ENCODE measurements at regions not wholly inside any gene's neighbourhood (a gene's known extent, or its start where the extent isn't known, plus 50 kb on each side); places are given as distances from the start of the nearest gene placed in this dataset.

GRCh38 chr15:38029736-38030135 lies 95.3 kb downstream of the TMCO5A start:
- Mint-ChIP-seq H3K4me1 (peaks cover 8% of the 10 kb centered on the region), H3K27me3 (ENCODE audit: low read depth) (no peaks in the 10 kb centered on the region), H3K4me3 (no peak overlapping the region), H3K9me3 (peaks cover 6% of the 10 kb centered on the region), H3K27ac (no peak overlapping the region), H3K36me3 (ENCODE audit: low read depth) (no peaks in the 10 kb centered on the region)
- no peak for TF ChIP-seq CTCF (IDR thresholded peaks at IDR 0.05; ENCODE audit: unreplicated experiment in 3 of 3)

- no peaks in the 10 kb centered on the region for H3K36me3 Mint-ChIP-seq (ENCODE audit: low read depth)
- TF ChIP-seq CTCF (IDR thresholded peaks at IDR 0.05; ENCODE audit: unreplicated experiment in 3 of 3), result no peak
- H3K9me3 Mint-ChIP-seq, result peaks cover 6% of the 10 kb centered on the region
- no peak overlapping the region for H3K4me3 Mint-ChIP-seq
- no peaks in the 10 kb centered on the region for H3K27me3 Mint-ChIP-seq (ENCODE audit: low read depth)
- H3K4me1 Mint-ChIP-seq, result peaks cover 8% of the 10 kb centered on the region
- H3K27ac Mint-ChIP-seq, result no peak overlapping the region
Measured at GRCh38 chr15:38030609-38031008, 96.2 kb downstream of the TMCO5A start.

- Mint-ChIP-seq H3K27me3 (ENCODE audit: low read depth) (peaks cover 4% of the 10 kb centered on the region), H3K36me3 (ENCODE audit: low read depth) (no peaks in the 10 kb centered on the region), H3K4me1 (no peaks in the 10 kb centered on the region)
Measured at GRCh38 chr15:38035701-38036100, 101.3 kb downstream of the TMCO5A start.

GRCh38 chr15:38036790-38037338 lies 102.4 kb downstream of the TMCO5A start:
- no peak overlapping the region for H3K4me3 Mint-ChIP-seq
- H3K4me1 Mint-ChIP-seq, result no peaks in the 10 kb centered on the region
- no peaks in the 10 kb centered on the region for H3K9me3 Mint-ChIP-seq
- peaks cover 4% of the 10 kb centered on the region for H3K27me3 Mint-ChIP-seq (ENCODE audit: low read depth)
- no peak overlapping the region for H3K27ac Mint-ChIP-seq
- no peaks in the 10 kb centered on the region for H3K36me3 Mint-ChIP-seq (ENCODE audit: low read depth)
- no peak for TF ChIP-seq CTCF (IDR thresholded peaks at IDR 0.05; ENCODE audit: unreplicated experiment in 3 of 3)

More at GRCh38 chr15:38035701-38036100, 101.3 kb downstream of the TMCO5A start:
- Mint-ChIP-seq H3K4me3 (no peak overlapping the region), H3K9me3 (no peaks in the 10 kb centered on the region), H3K27ac (no peak overlapping the region)
- TF ChIP-seq CTCF (IDR thresholded peaks at IDR 0.05; ENCODE audit: unreplicated experiment in 3 of 3), result no peak

GRCh38 chr15:38038659-38039442 lies 104.4 kb downstream of the TMCO5A start:
- Mint-ChIP-seq H3K4me3 (no peak overlapping the region), H3K27ac (no peak overlapping the region), H3K27me3 (ENCODE audit: low read depth) (peaks cover 4% of the 10 kb centered on the region), H3K36me3 (ENCODE audit: low read depth) (no peaks in the 10 kb centered on the region), H3K9me3 (no peaks in the 10 kb centered on the region), H3K4me1 (peaks cover 6% of the 10 kb centered on the region)
- TF ChIP-seq CTCF (IDR thresholded peaks at IDR 0.05; ENCODE audit: unreplicated experiment in 3 of 3), result no peak

GRCh38 chr15:38040615-38041014 lies 106.2 kb downstream of the TMCO5A start:
- peaks cover 4% of the 10 kb centered on the region for H3K27me3 Mint-ChIP-seq (ENCODE audit: low read depth)
- H3K4me1 Mint-ChIP-seq, result peaks cover 6% of the 10 kb centered on the region
- TF ChIP-seq CTCF (IDR thresholded peaks at IDR 0.05; ENCODE audit: unreplicated experiment in 3 of 3), result no peak
- no peak overlapping the region for H3K27ac Mint-ChIP-seq
- H3K36me3 Mint-ChIP-seq (ENCODE audit: low read depth), result no peaks in the 10 kb centered on the region
- H3K4me3 Mint-ChIP-seq, result no peak overlapping the region
- H3K9me3 Mint-ChIP-seq, result no peaks in the 10 kb centered on the region

Data from nephron (organoid).